SH-SY5Y (cell line): ENCODE measurements at regions not wholly inside any gene's neighbourhood (a gene's known extent, or its start where the extent isn't known, plus 50 kb on each side); places are given as distances from the start of the nearest gene placed in this dataset.

Experiments
- GATA2 ChIP-seq: IDR thresholded peaks from 2 replicates; pipeline ENCODE4 v1.6.1; 2011; ENCODE audit warnings: mild to moderate bottlenecking, low read depth, low read length
- GATA3 ChIP-seq: IDR thresholded peaks from 2 replicates; pipeline ENCODE4 v1.6.1; 2011; ENCODE audit warnings: low read depth, mild to moderate bottlenecking, low read length, moderate library complexity

DNA sequence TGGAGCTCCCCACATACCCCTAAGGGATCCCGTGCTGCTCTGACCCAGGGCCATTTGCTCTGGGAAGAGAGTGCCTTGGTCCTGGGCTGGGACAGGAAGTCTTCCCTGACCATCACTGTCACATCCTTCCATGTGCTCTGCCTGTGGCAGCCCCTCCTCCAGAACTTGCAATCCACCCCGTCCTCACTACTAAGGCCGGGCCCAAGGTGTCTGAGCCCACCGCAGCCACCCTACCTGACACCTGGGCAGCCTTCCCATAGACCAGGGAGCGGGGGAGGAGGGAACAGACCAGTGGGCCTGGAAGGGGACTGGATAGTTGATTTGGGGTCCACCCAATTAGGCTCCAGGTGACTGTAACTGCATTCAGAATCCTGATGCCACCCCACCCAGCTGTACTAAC, 117.5 kb upstream of the CRHR1 start:
- TF ChIP-seq GATA2 (no peak), GATA3 (no peak)
